Lung (tissue), 11 donors: ENCODE measurements at regions not wholly inside any gene's neighbourhood (a gene's known extent, or its start where the extent isn't known, plus 50 kb on each side); places are given as distances from the start of the nearest gene placed in this dataset.

ENCODE experiments used
- ATAC-seq: fragments of 200-7000 bp; cut with Tn5 transposase; one replicate; pipeline ENCODE4 v1.9.1; 2020; ENCODE audit warnings: moderate number of reproducible peaks; ENCODE audit not compliant: insufficient read depth, low FRiP score
- DNase-seq, 3 donors: peaks; one replicate each; pipeline ENCODE4 v3.0.0-alpha.2; 2013 to 2017
- H3K27ac ChIP-seq, 2 donors: one replicate each; pipeline ENCODE4 v1.5.1; 2013; ENCODE audit warnings: mild to moderate bottlenecking in 2 of 2, moderate library complexity in 2 of 2, control low read depth in 1 of 2, inconsistent platforms in 1 of 2, low read depth in 1 of 2, low read length in 1 of 2
- H3K27me3 ChIP-seq, 3 donors: one replicate each; pipeline ENCODE4 v1.5.1; 2013; ENCODE audit warnings: low read length in 2 of 3; ENCODE audit not compliant: control insufficient read depth in 3 of 3, insufficient read depth in 3 of 3
- H3K36me3 ChIP-seq, 4 donors: one replicate each; pipeline ENCODE4 v1.5.1; 2013; ENCODE audit warnings: low read length in 4 of 4, mild to moderate bottlenecking in 1 of 4, moderate library complexity in 1 of 4; ENCODE audit not compliant: control insufficient read depth in 4 of 4, insufficient read depth in 4 of 4
- H3K4me1 ChIP-seq, 5 donors: one replicate each; pipeline ENCODE4 v1.5.1; 2013; ENCODE audit warnings: low read length in 5 of 5, mild to moderate bottlenecking in 2 of 5, moderate library complexity in 1 of 5; ENCODE audit not compliant: control insufficient read depth in 5 of 5, insufficient read depth in 5 of 5
- H3K4me3 ChIP-seq: one replicate; pipeline ENCODE4 v1.5.1; 2013; ENCODE audit warnings: mild to moderate bottlenecking, control low read depth, moderate library complexity
- H3K9ac ChIP-seq, 2 donors: one replicate each; pipeline ENCODE4 v1.5.1; 2013; ENCODE audit warnings: low read length in 2 of 2, control low read depth in 1 of 2; ENCODE audit not compliant: insufficient read depth in 1 of 2
- H3K9me3 ChIP-seq, 4 donors: one replicate each; pipeline ENCODE4 v1.5.1; 2013; ENCODE audit warnings: low read length in 3 of 4, mild to moderate bottlenecking in 1 of 4, moderate library complexity in 1 of 4; ENCODE audit not compliant: control insufficient read depth in 4 of 4, insufficient read depth in 3 of 4
- CTCF ChIP-seq: IDR thresholded peaks from 2 replicates; pipeline ENCODE4 v1.5.1; 2012; ENCODE audit warnings: mild to moderate bottlenecking; ENCODE audit errors: control extremely low read depth, extremely low read depth
- WGBS, 2 donors: extraction: QIAGEN DNeasy Blood & Tissue Kit; methylation state at CpG; one replicate each; pipeline ENCODE4 v1.1.7; 2013; 5-methylcytosine and 5-hydroxymethylcytosine counted together
- donor health status: control.
- donor health status: control.
- donor health status: Bipolar disorder and iron deficiency.
- donor health status: healthy.
- donor health status: DM: yes; HTN: yes; CAD: no.

DNA sequence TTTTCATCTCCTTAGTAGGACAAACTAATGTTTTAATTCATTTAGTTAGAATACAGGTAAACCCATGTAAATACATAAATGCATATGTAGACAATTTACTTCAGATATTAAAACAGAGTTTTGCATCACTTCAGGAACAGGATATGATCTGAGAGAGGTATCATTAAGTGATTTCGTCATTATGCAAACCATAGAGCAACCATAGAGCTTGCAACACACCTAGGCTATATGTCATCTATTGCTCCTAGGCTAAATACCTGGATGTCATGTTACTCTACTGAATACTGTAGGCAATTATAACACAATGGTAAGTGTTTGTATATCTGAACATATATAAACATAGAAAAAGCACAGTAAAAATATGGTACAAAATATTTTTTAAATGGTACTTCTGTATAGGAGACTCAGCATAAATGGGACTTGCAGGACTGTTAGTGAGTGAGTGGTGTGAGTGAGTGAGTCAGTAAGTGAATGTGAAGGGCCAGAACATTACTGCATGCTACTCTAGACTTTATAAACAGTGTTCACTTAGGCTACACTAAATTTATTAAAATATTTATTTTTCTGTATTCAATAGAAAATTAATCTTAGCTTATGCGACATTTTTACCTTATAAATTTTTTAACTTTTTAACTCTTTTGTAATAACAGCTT lies 1377.5 kb upstream of the CDH9 start:
- Histone ChIP-seq H3K27ac (no peak overlapping the region), H3K9me3 (peaks cover 0 to 3% (median 0%) of the 10 kb centered on the region in 4 donors), H3K36me3 (no peaks in the 10 kb centered on the region), H3K27me3 (no peaks in the 10 kb centered on the region), H3K9ac (no peak overlapping the region), H3K4me1 (no peaks in the 10 kb centered on the region), H3K4me3 (no peak overlapping the region)
- no peak for TF ChIP-seq CTCF
- no peak for ATAC-seq
- 80 to 81% methylated on average over 2 of the region's 2 CpGs for WGBS, 2 donors
- no peak for DNase-seq

- peaks cover 0 to 3% (median 0%) of the 10 kb centered on the region in 4 donors for H3K9me3 ChIP-seq
- TF ChIP-seq CTCF = no peak
- 79 to 92% methylated on average over 1 of the region's 1 CpG for WGBS, 2 donors
- no peak overlapping the region for H3K4me3 ChIP-seq
- DNase-seq = no peak
- no peaks in the 10 kb centered on the region for H3K4me1 ChIP-seq
- H3K27ac ChIP-seq = no peak overlapping the region
- no peaks in the 10 kb centered on the region for H3K36me3 ChIP-seq
- no peaks in the 10 kb centered on the region for H3K27me3 ChIP-seq
- no peak overlapping the region for H3K9ac ChIP-seq
- no peak for ATAC-seq
Observed at GRCh38 chr5:28414619-28415018, 1376.2 kb upstream of the CDH9 start.

GRCh38 chr5:28408651-28409050 lies 1370.3 kb upstream of the CDH9 start:
- Histone ChIP-seq H3K4me3 (no peak overlapping the region), H3K9me3 (peaks cover 0 to 3% (median 0%) of the 10 kb centered on the region in 4 donors), H3K36me3 (no peaks in the 10 kb centered on the region), H3K4me1 (peaks cover 0 to 2% (median 0%) of the 10 kb centered on the region in 5 donors), H3K9ac (no peak overlapping the region), H3K27ac (no peak overlapping the region), H3K27me3 (no peaks in the 10 kb centered on the region)
- ATAC-seq = no peak
- DNase-seq = no peak
- no peak for TF ChIP-seq CTCF

DNA sequence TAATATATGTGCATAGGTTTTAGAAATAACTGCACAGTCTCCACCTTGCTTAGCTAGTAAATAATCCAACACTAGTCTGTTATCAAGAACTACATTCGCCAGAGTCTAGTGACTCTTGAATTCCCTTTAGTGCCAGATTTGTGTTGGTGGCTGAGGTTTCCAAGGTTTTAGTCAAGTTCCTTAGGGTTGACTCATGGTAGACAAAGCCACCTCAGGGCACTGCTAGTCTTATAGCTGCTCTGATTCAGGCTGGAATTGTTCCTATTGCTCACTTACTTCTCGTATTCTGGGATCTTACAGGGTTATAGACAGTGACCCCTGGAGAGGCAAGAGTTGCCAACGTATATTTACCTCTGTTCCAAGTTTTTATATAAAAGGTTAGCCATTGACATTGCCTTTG lies 1369.8 kb upstream of the CDH9 start:
- WGBS, 2 donors = 60 to 74% methylated on average over 3 of the region's 3 CpGs
- ATAC-seq = peak; percentile 59

More for the DNA sequence above, 1369.8 kb upstream of the CDH9 start:
- Histone ChIP-seq H3K4me1 (peaks cover 0 to 2% (median 0%) of the 10 kb centered on the region in 5 donors), H3K4me3 (no peak overlapping the region), H3K9me3 (peaks cover 0 to 3% (median 0%) of the 10 kb centered on the region in 4 donors), H3K9ac (no peak overlapping the region), H3K27me3 (no peaks in the 10 kb centered on the region), H3K27ac (no peak overlapping the region), H3K36me3 (no peaks in the 10 kb centered on the region)
- TF ChIP-seq CTCF = no peak
- no peak for DNase-seq
